Lung (tissue), 11 donors: ENCODE measurements at regions not wholly inside any gene's neighbourhood (a gene's known extent, or its start where the extent isn't known, plus 50 kb on each side); places are given as distances from the start of the nearest gene placed in this dataset.

Source experiments
- ATAC-seq: fragments of 200-7000 bp; cut with Tn5 transposase; one replicate; pipeline ENCODE4 v1.9.1; 2020; ENCODE audit warnings: moderate number of reproducible peaks; ENCODE audit not compliant: insufficient read depth, low FRiP score
- DNase-seq, 3 donors: peaks; one replicate each; pipeline ENCODE4 v3.0.0-alpha.2; 2013 to 2017
- H3K27ac ChIP-seq, 2 donors: one replicate each; pipeline ENCODE4 v1.5.1; 2013; ENCODE audit warnings: mild to moderate bottlenecking in 2 of 2, moderate library complexity in 2 of 2, control low read depth in 1 of 2, inconsistent platforms in 1 of 2, low read depth in 1 of 2, low read length in 1 of 2
- H3K27me3 ChIP-seq, 3 donors: one replicate each; pipeline ENCODE4 v1.5.1; 2013; ENCODE audit warnings: low read length in 2 of 3; ENCODE audit not compliant: control insufficient read depth in 3 of 3, insufficient read depth in 3 of 3
- H3K36me3 ChIP-seq, 4 donors: one replicate each; pipeline ENCODE4 v1.5.1; 2013; ENCODE audit warnings: low read length in 4 of 4, mild to moderate bottlenecking in 1 of 4, moderate library complexity in 1 of 4; ENCODE audit not compliant: control insufficient read depth in 4 of 4, insufficient read depth in 4 of 4
- H3K4me1 ChIP-seq, 5 donors: one replicate each; pipeline ENCODE4 v1.5.1; 2013; ENCODE audit warnings: low read length in 5 of 5, mild to moderate bottlenecking in 2 of 5, moderate library complexity in 1 of 5; ENCODE audit not compliant: control insufficient read depth in 5 of 5, insufficient read depth in 5 of 5
- H3K4me3 ChIP-seq: one replicate; pipeline ENCODE4 v1.5.1; 2013; ENCODE audit warnings: mild to moderate bottlenecking, control low read depth, moderate library complexity
- H3K9ac ChIP-seq, 2 donors: one replicate each; pipeline ENCODE4 v1.5.1; 2013; ENCODE audit warnings: low read length in 2 of 2, control low read depth in 1 of 2; ENCODE audit not compliant: insufficient read depth in 1 of 2
- H3K9me3 ChIP-seq, 4 donors: one replicate each; pipeline ENCODE4 v1.5.1; 2013; ENCODE audit warnings: low read length in 3 of 4, mild to moderate bottlenecking in 1 of 4, moderate library complexity in 1 of 4; ENCODE audit not compliant: control insufficient read depth in 4 of 4, insufficient read depth in 3 of 4
- WGBS, 2 donors: extraction: QIAGEN DNeasy Blood & Tissue Kit; methylation state at CpG; one replicate each; pipeline ENCODE4 v1.1.7; 2013; 5-methylcytosine and 5-hydroxymethylcytosine counted together
- TF ChIP-seq, protein P1 (sequence below): IDR thresholded peaks from 2 replicates; pipeline ENCODE4 v1.5.1; 2012; ENCODE audit warnings: mild to moderate bottlenecking; ENCODE audit errors: control extremely low read depth, extremely low read depth
- donor health status: control.
- donor health status: control.
- donor health status: Bipolar disorder and iron deficiency.
- donor health status: healthy.
- donor health status: DM: yes; HTN: yes; CAD: no.

DNA sequence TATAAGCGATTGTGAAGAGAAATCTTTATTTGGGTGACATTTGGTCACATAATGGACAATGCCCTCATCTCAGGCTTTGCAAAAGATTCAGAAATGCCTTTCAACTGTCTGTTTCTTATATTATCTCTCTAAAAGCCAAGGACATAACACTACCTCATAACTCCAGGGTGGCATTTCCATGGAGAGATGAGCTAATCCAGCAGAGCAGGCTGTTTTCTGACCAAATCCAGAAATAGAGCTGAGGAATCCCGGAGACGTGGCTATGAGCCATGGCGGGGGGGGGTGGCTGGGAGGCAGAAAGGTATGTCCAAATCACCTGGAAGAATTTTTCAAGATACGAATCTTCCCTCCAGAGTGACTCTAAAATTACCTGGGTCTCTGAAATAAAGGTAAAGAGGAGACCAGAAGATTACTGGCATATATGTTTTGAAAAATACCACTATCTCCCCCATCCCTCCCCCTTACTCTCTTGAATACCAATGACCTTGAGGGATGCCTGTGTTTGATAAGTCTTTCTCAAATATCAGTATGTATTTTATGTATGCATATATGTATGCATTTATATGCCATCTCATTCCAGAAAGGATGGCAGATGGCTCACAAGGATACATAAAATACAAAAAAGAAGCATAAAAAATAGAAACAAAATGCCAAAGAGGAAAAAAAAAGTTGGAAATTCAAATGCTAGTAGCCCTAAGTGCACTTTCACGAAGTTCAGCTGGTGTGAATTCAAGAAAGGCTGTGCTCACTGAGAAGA is 296.0 kb upstream of the MGAT5 start:
- no peaks in the 10 kb centered on the region for H3K27me3 ChIP-seq
- ATAC-seq (no peak), DNase-seq (no peak)
- H3K4me1 ChIP-seq: peaks cover 0 to 5% (median 0%) of the 10 kb centered on the region in 5 donors
- WGBS, 2 donors: 54 to 72% methylated on average over 6 of the region's 6 CpGs
- no peak overlapping the region for H3K27ac ChIP-seq
- H3K36me3 ChIP-seq: no peaks in the 10 kb centered on the region
- H3K4me3 ChIP-seq: no peak overlapping the region
- no peaks in the 10 kb centered on the region for H3K9me3 ChIP-seq
- H3K9ac ChIP-seq: no peak overlapping the region
- TF ChIP-seq, protein P1, sequence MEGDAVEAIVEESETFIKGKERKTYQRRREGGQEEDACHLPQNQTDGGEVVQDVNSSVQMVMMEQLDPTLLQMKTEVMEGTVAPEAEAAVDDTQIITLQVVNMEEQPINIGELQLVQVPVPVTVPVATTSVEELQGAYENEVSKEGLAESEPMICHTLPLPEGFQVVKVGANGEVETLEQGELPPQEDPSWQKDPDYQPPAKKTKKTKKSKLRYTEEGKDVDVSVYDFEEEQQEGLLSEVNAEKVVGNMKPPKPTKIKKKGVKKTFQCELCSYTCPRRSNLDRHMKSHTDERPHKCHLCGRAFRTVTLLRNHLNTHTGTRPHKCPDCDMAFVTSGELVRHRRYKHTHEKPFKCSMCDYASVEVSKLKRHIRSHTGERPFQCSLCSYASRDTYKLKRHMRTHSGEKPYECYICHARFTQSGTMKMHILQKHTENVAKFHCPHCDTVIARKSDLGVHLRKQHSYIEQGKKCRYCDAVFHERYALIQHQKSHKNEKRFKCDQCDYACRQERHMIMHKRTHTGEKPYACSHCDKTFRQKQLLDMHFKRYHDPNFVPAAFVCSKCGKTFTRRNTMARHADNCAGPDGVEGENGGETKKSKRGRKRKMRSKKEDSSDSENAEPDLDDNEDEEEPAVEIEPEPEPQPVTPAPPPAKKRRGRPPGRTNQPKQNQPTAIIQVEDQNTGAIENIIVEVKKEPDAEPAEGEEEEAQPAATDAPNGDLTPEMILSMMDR: no peak

DNA sequence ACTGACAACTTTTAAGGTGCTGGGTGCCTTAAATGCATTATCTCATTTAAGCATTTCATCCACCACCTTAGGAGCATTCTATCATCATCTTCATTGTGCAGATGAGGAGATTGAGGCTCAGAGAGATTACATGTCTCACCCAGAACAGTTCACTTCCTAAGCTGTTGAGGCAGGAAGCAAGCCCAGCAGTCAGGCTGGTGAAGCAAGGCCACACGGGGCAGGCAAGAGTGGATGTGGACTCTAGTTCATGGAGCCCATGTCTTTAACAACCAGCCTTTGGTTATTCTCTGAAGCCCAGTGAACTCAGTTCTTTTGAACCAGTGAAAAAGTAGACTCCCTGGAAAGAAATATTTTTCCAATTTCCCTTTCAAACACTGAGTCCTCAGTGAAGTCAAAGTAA is 294.8 kb upstream of the MGAT5 start:
- TF ChIP-seq, protein P1: no peak
- ATAC-seq (no peak), DNase-seq (no peak)
- H3K9ac ChIP-seq: no peak overlapping the region
- H3K9me3 ChIP-seq: no peaks in the 10 kb centered on the region
- no peak overlapping the region for H3K27ac ChIP-seq
- no peaks in the 10 kb centered on the region for H3K27me3 ChIP-seq
- peaks cover 0 to 5% (median 0%) of the 10 kb centered on the region in 5 donors for H3K4me1 ChIP-seq
- no peak overlapping the region for H3K4me3 ChIP-seq
- no peaks in the 10 kb centered on the region for H3K36me3 ChIP-seq
- WGBS, 2 donors: 61 to 71% methylated on average over 1 of the region's 1 CpG

DNA sequence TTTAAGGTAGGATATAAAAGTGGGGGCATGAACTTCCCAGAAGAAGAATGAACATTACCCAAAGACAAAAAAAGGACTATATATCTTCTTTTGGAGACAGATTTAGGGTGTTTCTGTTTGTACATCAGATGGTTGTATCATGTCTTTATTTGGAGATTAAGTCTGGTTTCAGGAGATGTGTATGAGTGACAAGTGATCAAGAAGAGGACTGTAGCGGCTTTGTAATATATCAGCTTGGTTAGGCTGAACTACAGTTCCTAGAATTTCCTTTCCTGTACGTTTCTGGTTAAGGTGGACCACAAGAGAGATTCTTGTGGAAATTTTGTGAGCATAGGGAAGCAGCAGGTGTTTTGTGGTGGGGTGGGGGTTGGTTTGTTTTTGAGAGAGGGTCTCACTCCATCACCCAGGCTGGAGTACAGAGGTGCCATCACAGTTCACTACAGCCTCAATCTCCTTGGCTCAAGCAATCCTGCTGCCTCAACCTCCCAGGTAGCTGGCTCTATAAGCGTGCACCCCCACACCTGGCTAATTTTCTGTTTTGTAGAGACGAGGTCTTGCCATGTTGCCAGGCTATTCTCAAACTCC is 287.1 kb upstream of the MGAT5 start:
- 61 to 69% methylated on average over 4 of the region's 4 CpGs for WGBS, 2 donors
- no peak for ATAC-seq

More for the DNA sequence above, 287.1 kb upstream of the MGAT5 start:
- TF ChIP-seq, protein P1: no peak
- no peak for DNase-seq
- Histone ChIP-seq H3K36me3 (no peaks in the 10 kb centered on the region), H3K4me1 (no peaks in the 10 kb centered on the region), H3K9ac (no peak overlapping the region), H3K9me3 (peaks cover 0 to 2% (median 0%) of the 10 kb centered on the region in 4 donors), H3K27ac (no peak overlapping the region), H3K27me3 (no peaks in the 10 kb centered on the region), H3K4me3 (no peak overlapping the region)
